Panc1 (cell line): ENCODE measurements at regions not wholly inside any gene's neighbourhood (a gene's known extent, or its start where the extent isn't known, plus 50 kb on each side); places are given as distances from the start of the nearest gene placed in this dataset.

Source experiments
- CTCF ChIP-seq: fragments of 450-650 bp; IDR thresholded peaks from 2 replicates; pipeline ENCODE4 v1.5.1; 2017; ENCODE audit warnings: mild to moderate bottlenecking
- POLR2AphosphoS5 ChIP-seq: IDR thresholded peaks from 2 replicates; pipeline ENCODE4 v1.6.1; 2012; ENCODE audit warnings: mild to moderate bottlenecking, low read depth, low read length, moderate library complexity
- REST ChIP-seq, 2 experiments: IDR thresholded peaks; 2 replicates each; pipeline ENCODE4 v1.6.1; 2011 to 2012; ENCODE audit warnings: low read depth in 2 of 2, control low read depth in 1 of 2, low read length in 1 of 2, mild to moderate bottlenecking in 1 of 2, moderate library complexity in 1 of 2; ENCODE audit not compliant: insufficient read depth in 1 of 2
- SIN3A ChIP-seq: IDR thresholded peaks from 2 replicates; pipeline ENCODE4 v1.6.1; 2012; ENCODE audit warnings: low read depth, mild to moderate bottlenecking, low read length, moderate library complexity, borderline replicate concordance; ENCODE audit not compliant: insufficient read depth
- TCF7L2 ChIP-seq: IDR thresholded peaks from 2 replicates; pipeline ENCODE4 v1.6.1; 2011; ENCODE audit warnings: mild to moderate bottlenecking, low read depth, low read length, inconsistent platforms

GRCh38 chr15:62946940-62947339 lies 95.6 kb upstream of the TPM1 start:
- TF ChIP-seq CTCF (no peak), POLR2AphosphoS5 (no peak), REST (IDR thresholded peaks at IDR 0.05; ENCODE audit: insufficient read depth in 1 of 2, low read depth in 2 of 2, low read length in 1 of 2) (no peak), TCF7L2 (no peak), SIN3A (no peak)
